ENCODE measurements at regions not wholly inside any gene's neighbourhood (a gene's known extent, or its start where the extent isn't known, plus 50 kb on each side); places are given as distances from the start of the nearest gene placed in this dataset.

DNA sequence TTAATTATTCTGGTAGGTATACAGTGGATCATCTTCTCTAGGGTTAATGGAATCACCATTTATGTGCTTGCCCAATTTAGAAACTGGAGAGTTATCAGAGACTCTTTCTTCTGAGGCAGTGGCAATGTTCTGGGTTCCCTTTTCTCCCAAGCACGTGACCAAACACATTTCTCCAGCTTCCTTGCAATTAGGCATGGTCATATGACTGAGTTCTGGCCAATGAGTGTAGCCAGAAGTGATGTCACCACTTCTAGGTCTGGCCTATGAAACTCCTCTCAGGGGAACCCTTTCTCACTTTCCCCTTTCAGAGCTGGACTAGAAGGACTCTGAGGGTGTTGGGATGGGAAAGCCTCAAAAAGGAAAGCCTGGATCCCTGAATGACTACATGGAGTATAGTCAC is 172.0 kb downstream of the NSG2 start:
- CTCF ChIA-PET: interaction anchor here in 1 of 2 donors (0.5 kb wide), 1 partner anchor 66 kb away, joined by 10 read pairs; no protein-coding TSS in a partner anchor
- H3K27me3 ChIP-seq (replicated peaks in 1 of 2; ENCODE audit: control insufficient read depth in 2 of 2, extremely low read depth in 1 of 2, insufficient read depth in 2 of 2, low read length in 1 of 2): peaks cover 0 to 7% of the 10 kb centered on the region in 2 experiments
- ATAC-seq (replicated peaks in 1 of 4): no peak
- H3K36me3 ChIP-seq (ENCODE audit: control insufficient read depth in 2 of 2, extremely low read depth in 1 of 2, insufficient read depth in 1 of 2, low read length in 1 of 2): no peaks in the 10 kb centered on the region
- Mint-ChIP-seq H3K27ac (no peak overlapping the region), H3K36me3 (no peaks in the 10 kb centered on the region), H3K27me3 (peaks cover 7 to 10% of the 10 kb centered on the region in 2 donors), H3K4me3 (no peak overlapping the region), H3K4me1 (no peaks in the 10 kb centered on the region), H3K9me3 (peaks cover 0 to 6% (median 2%) of the 10 kb centered on the region in 3 donors)
- WGBS (ENCODE audit: insufficient coverage): 29% methylated on average over 1 of the region's 1 CpG
- H3K9me3 ChIP-seq: no peaks in the 10 kb centered on the region
- H3K4me3 ChIP-seq (ENCODE audit: control insufficient read depth in 1 of 2, extremely low read depth in 1 of 2, low read length in 1 of 2): no peak overlapping the region
- no peaks in the 10 kb centered on the region for H3K4me1 ChIP-seq (ENCODE audit: control insufficient read depth in 1 of 2, extremely low read depth in 1 of 2, insufficient read depth in 2 of 2, low read length in 2 of 2)
- H3K27ac ChIP-seq (ENCODE audit: low read length): no peak overlapping the region
- no peak for DNase-seq
- POLR2A ChIA-PET: no interaction called here

GRCh38 chr5:174218162-174218561 is 172.7 kb downstream of the NSG2 start:
- H3K27me3 ChIP-seq (replicated peaks in 1 of 2; ENCODE audit: control insufficient read depth in 2 of 2, extremely low read depth in 1 of 2, insufficient read depth in 2 of 2, low read length in 1 of 2): peaks cover 0 to 11% of the 10 kb centered on the region in 2 experiments
- DNase-seq (no peak), ATAC-seq (replicated peaks in 1 of 4) (no peak)
- ChIA-PET CTCF (no interaction called here), POLR2A (no interaction called here)
- Mint-ChIP-seq H3K4me3 (no peak overlapping the region), H3K27me3 (peaks cover 7 to 9% of the 10 kb centered on the region in 2 donors), H3K36me3 (no peaks in the 10 kb centered on the region), H3K4me1 (no peaks in the 10 kb centered on the region), H3K9me3 (peaks cover 0 to 6% (median 2%) of the 10 kb centered on the region in 3 donors), H3K27ac (no peak overlapping the region)
- H3K27ac ChIP-seq (ENCODE audit: low read length): no peak overlapping the region
- no peaks in the 10 kb centered on the region for H3K36me3 ChIP-seq (ENCODE audit: control insufficient read depth in 2 of 2, extremely low read depth in 1 of 2, insufficient read depth in 1 of 2, low read length in 1 of 2)
- H3K4me3 ChIP-seq (ENCODE audit: control insufficient read depth in 1 of 2, extremely low read depth in 1 of 2, low read length in 1 of 2): no peak overlapping the region
- H3K9me3 ChIP-seq: no peaks in the 10 kb centered on the region
- 96% methylated on average over 2 of the region's 2 CpGs for whole genome bisulfite sequencing (ENCODE audit: insufficient coverage)
- H3K4me1 ChIP-seq (ENCODE audit: control insufficient read depth in 1 of 2, extremely low read depth in 1 of 2, insufficient read depth in 2 of 2, low read length in 2 of 2): no peaks in the 10 kb centered on the region

DNA sequence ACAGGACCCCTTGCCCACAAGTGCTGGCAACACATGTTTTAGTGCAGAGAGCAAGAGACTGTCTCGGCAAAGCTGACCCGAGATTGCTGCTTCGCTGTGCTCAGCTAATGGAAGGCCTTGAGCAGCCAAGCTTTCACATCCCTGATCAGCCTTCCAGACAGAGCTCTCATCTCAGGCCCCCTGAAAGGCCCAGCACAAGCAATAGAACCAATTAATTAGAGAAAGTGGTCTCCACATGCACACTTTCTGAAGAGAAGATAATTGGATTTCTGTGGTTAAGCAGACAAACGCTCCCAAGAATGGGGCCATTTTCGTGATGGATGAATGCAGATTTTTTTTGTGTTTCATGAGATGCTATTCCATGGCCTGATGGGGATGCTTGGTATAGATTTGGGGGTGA is 174.9 kb downstream of the NSG2 start:
- Mint-ChIP-seq H3K36me3 (no peaks in the 10 kb centered on the region), H3K4me1 (no peaks in the 10 kb centered on the region)
- H3K9me3 ChIP-seq: no peaks in the 10 kb centered on the region

DNA sequence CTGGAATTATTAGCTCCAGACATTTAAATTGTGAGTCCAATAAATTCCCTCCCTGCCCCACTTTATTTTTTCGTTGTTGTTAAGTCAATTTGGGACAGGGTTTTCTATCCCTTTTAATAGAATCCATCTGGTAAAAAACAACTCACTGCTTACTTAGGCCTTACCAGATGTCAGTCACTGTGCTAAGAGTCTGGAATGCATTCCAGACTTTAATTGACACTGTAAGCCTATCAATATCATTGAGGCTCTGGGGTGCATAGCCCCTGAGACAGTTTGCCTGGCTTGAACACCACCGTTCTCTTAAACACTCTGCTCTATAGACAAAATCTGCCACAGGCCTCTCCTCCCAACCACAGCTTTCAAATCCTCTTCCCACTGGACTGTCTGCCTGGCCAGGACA is 175.9 kb downstream of the NSG2 start:
- H3K27me3 ChIP-seq (replicated peaks in 1 of 2; ENCODE audit: control insufficient read depth in 2 of 2, extremely low read depth in 1 of 2, insufficient read depth in 2 of 2, low read length in 1 of 2): peaks cover 0 to 8% of the 10 kb centered on the region in 2 experiments
- Mint-ChIP-seq H3K27ac (no peak overlapping the region), H3K27me3 (peaks cover 7 to 9% of the 10 kb centered on the region in 2 donors), H3K4me1 (no peaks in the 10 kb centered on the region), H3K36me3 (no peaks in the 10 kb centered on the region), H3K4me3 (no peak overlapping the region), H3K9me3 (peaks cover 0 to 6% (median 2%) of the 10 kb centered on the region in 3 donors)
- no peaks in the 10 kb centered on the region for H3K36me3 ChIP-seq (ENCODE audit: control insufficient read depth in 2 of 2, extremely low read depth in 1 of 2, insufficient read depth in 1 of 2, low read length in 1 of 2)
- ChIA-PET POLR2A (no interaction called here), CTCF (no interaction called here)
- no peak overlapping the region for H3K4me3 ChIP-seq (ENCODE audit: control insufficient read depth in 1 of 2, extremely low read depth in 1 of 2, low read length in 1 of 2)
- no peak overlapping the region for H3K27ac ChIP-seq (ENCODE audit: low read length)
- no peaks in the 10 kb centered on the region for H3K9me3 ChIP-seq
- H3K4me1 ChIP-seq (ENCODE audit: control insufficient read depth in 1 of 2, extremely low read depth in 1 of 2, insufficient read depth in 2 of 2, low read length in 2 of 2): no peaks in the 10 kb centered on the region
- 84% methylated on average over 2 of the region's 2 CpGs for WGBS (ENCODE audit: insufficient coverage)
- DNase-seq: no peak
- no peak for ATAC-seq (replicated peaks in 1 of 4)

More for the DNA sequence above, 174.9 kb downstream of the NSG2 start:
- ChIA-PET POLR2A (no interaction called here), CTCF (no interaction called here)
- Mint-ChIP-seq H3K27me3 (peaks cover 6 to 7% of the 10 kb centered on the region in 2 donors), H3K27ac (no peak overlapping the region), H3K9me3 (peaks cover 0 to 6% (median 2%) of the 10 kb centered on the region in 3 donors), H3K4me3 (no peak overlapping the region)
- H3K4me1 ChIP-seq (ENCODE audit: control insufficient read depth in 1 of 2, extremely low read depth in 1 of 2, insufficient read depth in 2 of 2, low read length in 2 of 2): no peaks in the 10 kb centered on the region
- DNase-seq (no peak), ATAC-seq (replicated peaks in 1 of 4) (no peak)
- H3K36me3 ChIP-seq (ENCODE audit: control insufficient read depth in 2 of 2, extremely low read depth in 1 of 2, insufficient read depth in 1 of 2, low read length in 1 of 2): no peaks in the 10 kb centered on the region
- no peak overlapping the region for H3K27ac ChIP-seq (ENCODE audit: low read length)
- WGBS (ENCODE audit: insufficient coverage): 84% methylated on average over 4 of the region's 5 CpGs
- H3K27me3 ChIP-seq (replicated peaks in 1 of 2; ENCODE audit: control insufficient read depth in 2 of 2, extremely low read depth in 1 of 2, insufficient read depth in 2 of 2, low read length in 1 of 2): peaks cover 0 to 8% of the 10 kb centered on the region in 2 experiments
- H3K4me3 ChIP-seq (ENCODE audit: control insufficient read depth in 1 of 2, extremely low read depth in 1 of 2, low read length in 1 of 2): no peak overlapping the region

GRCh38 chr5:174221946-174222345 is 176.4 kb downstream of the NSG2 start:
- ChIA-PET POLR2A (no interaction called here), CTCF (no interaction called here)
- Mint-ChIP-seq H3K36me3 (no peaks in the 10 kb centered on the region), H3K4me3 (no peak overlapping the region), H3K27me3 (peaks cover 9 to 13% of the 10 kb centered on the region in 2 donors), H3K27ac (no peak overlapping the region), H3K9me3 (peaks cover 0 to 6% (median 2%) of the 10 kb centered on the region in 3 donors), H3K4me1 (no peaks in the 10 kb centered on the region)
- DNase-seq (no peak), ATAC-seq (replicated peaks in 1 of 4) (no peak)
- WGBS (ENCODE audit: insufficient coverage): 61% methylated on average over 2 of the region's 4 CpGs
- Histone ChIP-seq H3K4me3 (ENCODE audit: control insufficient read depth in 1 of 2, extremely low read depth in 1 of 2, low read length in 1 of 2) (no peak overlapping the region), H3K36me3 (ENCODE audit: control insufficient read depth in 2 of 2, extremely low read depth in 1 of 2, insufficient read depth in 1 of 2, low read length in 1 of 2) (no peaks in the 10 kb centered on the region), H3K4me1 (ENCODE audit: control insufficient read depth in 1 of 2, extremely low read depth in 1 of 2, insufficient read depth in 2 of 2, low read length in 2 of 2) (no peaks in the 10 kb centered on the region), H3K27me3 (replicated peaks in 1 of 2; ENCODE audit: control insufficient read depth in 2 of 2, extremely low read depth in 1 of 2, insufficient read depth in 2 of 2, low read length in 1 of 2) (peaks cover 0 to 8% of the 10 kb centered on the region in 2 experiments), H3K9me3 (no peaks in the 10 kb centered on the region), H3K27ac (ENCODE audit: low read length) (no peak overlapping the region)

DNA sequence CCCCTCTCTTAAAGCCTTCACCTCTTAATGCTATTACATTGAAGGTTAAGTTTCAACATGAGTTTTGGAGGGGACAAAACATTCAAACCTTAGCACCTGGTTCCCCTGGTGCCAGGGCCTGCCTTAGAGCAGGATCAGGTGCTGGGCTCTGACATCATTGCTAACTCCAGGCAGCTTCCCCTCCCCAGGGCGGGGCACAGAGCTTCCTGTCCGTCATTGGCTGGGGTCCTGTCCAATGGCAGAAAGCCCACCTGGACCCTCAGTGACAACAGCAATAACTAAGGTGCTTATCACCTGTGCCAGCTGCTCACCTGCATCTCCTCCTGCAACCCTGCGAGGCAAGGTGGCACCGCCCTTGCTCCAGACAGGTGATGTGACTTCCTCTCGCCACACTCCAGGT is 177.4 kb downstream of the NSG2 start:
- Histone ChIP-seq H3K9me3 (no peaks in the 10 kb centered on the region), H3K4me3 (ENCODE audit: control insufficient read depth in 1 of 2, extremely low read depth in 1 of 2, low read length in 1 of 2) (no peak overlapping the region), H3K4me1 (ENCODE audit: control insufficient read depth in 1 of 2, extremely low read depth in 1 of 2, insufficient read depth in 2 of 2, low read length in 2 of 2) (no peaks in the 10 kb centered on the region), H3K27me3 (replicated peaks in 1 of 2; ENCODE audit: control insufficient read depth in 2 of 2, extremely low read depth in 1 of 2, insufficient read depth in 2 of 2, low read length in 1 of 2) (peaks cover 0 to 8% of the 10 kb centered on the region in 2 experiments), H3K36me3 (ENCODE audit: control insufficient read depth in 2 of 2, extremely low read depth in 1 of 2, insufficient read depth in 1 of 2, low read length in 1 of 2) (no peaks in the 10 kb centered on the region), H3K27ac (ENCODE audit: low read length) (no peak overlapping the region)
- peaks cover 0 to under 1% (median 0%) of the 10 kb centered on the region in 3 donors for H3K9me3 Mint-ChIP-seq
- H3K4me1 Mint-ChIP-seq: no peaks in the 10 kb centered on the region
- no peaks in the 10 kb centered on the region for H3K36me3 Mint-ChIP-seq
- H3K4me3 Mint-ChIP-seq: no peak overlapping the region
- 68% methylated on average over 2 of the region's 5 CpGs for WGBS (ENCODE audit: insufficient coverage)
- ChIA-PET POLR2A (no interaction called here), CTCF (no interaction called here)
- DNase-seq (no peak), ATAC-seq (replicated peaks in 1 of 4) (no peak)
- no peak overlapping the region for H3K27ac Mint-ChIP-seq
- peaks cover 11 to 16% of the 10 kb centered on the region in 2 donors for H3K27me3 Mint-ChIP-seq

GRCh38 chr5:174223355-174223754 is 177.8 kb downstream of the NSG2 start:
- no peaks in the 10 kb centered on the region for H3K4me1 ChIP-seq (ENCODE audit: control insufficient read depth in 1 of 2, extremely low read depth in 1 of 2, insufficient read depth in 2 of 2, low read length in 2 of 2)
- no peaks in the 10 kb centered on the region for H3K36me3 Mint-ChIP-seq

More at GRCh38 chr5:174223355-174223754, 177.8 kb downstream of the NSG2 start:
- no peaks in the 10 kb centered on the region for H3K4me1 Mint-ChIP-seq
- H3K4me3 Mint-ChIP-seq: no peak overlapping the region
- Histone ChIP-seq H3K27ac (ENCODE audit: low read length) (no peak overlapping the region), H3K27me3 (replicated peaks in 1 of 2; ENCODE audit: control insufficient read depth in 2 of 2, extremely low read depth in 1 of 2, insufficient read depth in 2 of 2, low read length in 1 of 2) (peaks cover 0 to 8% of the 10 kb centered on the region in 2 experiments), H3K36me3 (ENCODE audit: control insufficient read depth in 2 of 2, extremely low read depth in 1 of 2, insufficient read depth in 1 of 2, low read length in 1 of 2) (no peaks in the 10 kb centered on the region), H3K4me3 (ENCODE audit: control insufficient read depth in 1 of 2, extremely low read depth in 1 of 2, low read length in 1 of 2) (no peak overlapping the region), H3K9me3 (no peaks in the 10 kb centered on the region)
- no peak overlapping the region for H3K27ac Mint-ChIP-seq
- ChIA-PET CTCF (no interaction called here), POLR2A (no interaction called here)
- DNase-seq (no peak), ATAC-seq (replicated peaks in 1 of 4) (no peak)
- H3K27me3 Mint-ChIP-seq: peaks cover 11 to 16% of the 10 kb centered on the region in 2 donors
- WGBS (ENCODE audit: insufficient coverage): 39% methylated on average over 9 of the region's 12 CpGs
- H3K9me3 Mint-ChIP-seq: no peaks in the 10 kb centered on the region

All from T-cell (primary cell).